ENCODE measurements at regions not wholly inside any gene's neighbourhood (a gene's known extent, or its start where the extent isn't known, plus 50 kb on each side); places are given as distances from the start of the nearest gene placed in this dataset.

- CTCF ChIA-PET, result interaction anchor here (0.6 kb wide), 1 partner anchor 12 kb away, joined by 4 read pairs; no protein-coding TSS in a partner anchor
- H3K27me3 ChIP-seq (ENCODE audit: insufficient read depth, low read depth), result no peaks in the 10 kb centered on the region
- H2AFZ ChIP-seq, result no peak overlapping the region
- no peaks in the 10 kb centered on the region for H3K9me2 ChIP-seq (ENCODE audit: insufficient read depth)
- no peaks in the 10 kb centered on the region for H4K20me1 ChIP-seq (ENCODE audit: insufficient read depth)
- H3F3A ChIP-seq (ENCODE audit: insufficient read depth, low read depth), result no peaks in the 10 kb centered on the region
- no peak overlapping the region for H3K4me2 ChIP-seq
- H3K27ac ChIP-seq, result no peak overlapping the region
- no peak overlapping the region for H3K4me3 ChIP-seq
- no peak for DNase-seq
- BruUV-seq (replicated peaks), result no TSS peak
- no peaks in the 10 kb centered on the region for H3K36me3 ChIP-seq (ENCODE audit: low read depth)
- intact Hi-C loops (cut with micrococcal nuclease; ENCODE audit: unreplicated experiment), result no loop called here
- peaks cover under 1% of the 10 kb centered on the region; the same call in 1 of the 2 replicates for H3K79me2 ChIP-seq (ENCODE audit: low read depth)
- TF ChIP-seq, protein P1, sequence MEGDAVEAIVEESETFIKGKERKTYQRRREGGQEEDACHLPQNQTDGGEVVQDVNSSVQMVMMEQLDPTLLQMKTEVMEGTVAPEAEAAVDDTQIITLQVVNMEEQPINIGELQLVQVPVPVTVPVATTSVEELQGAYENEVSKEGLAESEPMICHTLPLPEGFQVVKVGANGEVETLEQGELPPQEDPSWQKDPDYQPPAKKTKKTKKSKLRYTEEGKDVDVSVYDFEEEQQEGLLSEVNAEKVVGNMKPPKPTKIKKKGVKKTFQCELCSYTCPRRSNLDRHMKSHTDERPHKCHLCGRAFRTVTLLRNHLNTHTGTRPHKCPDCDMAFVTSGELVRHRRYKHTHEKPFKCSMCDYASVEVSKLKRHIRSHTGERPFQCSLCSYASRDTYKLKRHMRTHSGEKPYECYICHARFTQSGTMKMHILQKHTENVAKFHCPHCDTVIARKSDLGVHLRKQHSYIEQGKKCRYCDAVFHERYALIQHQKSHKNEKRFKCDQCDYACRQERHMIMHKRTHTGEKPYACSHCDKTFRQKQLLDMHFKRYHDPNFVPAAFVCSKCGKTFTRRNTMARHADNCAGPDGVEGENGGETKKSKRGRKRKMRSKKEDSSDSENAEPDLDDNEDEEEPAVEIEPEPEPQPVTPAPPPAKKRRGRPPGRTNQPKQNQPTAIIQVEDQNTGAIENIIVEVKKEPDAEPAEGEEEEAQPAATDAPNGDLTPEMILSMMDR (conservative IDR thresholded peaks at IDR 0.05), result no peak
- no peak for TF ChIP-seq EZH2 (IDR thresholded peaks at IDR 0.05; ENCODE audit: low read depth)
- H3K4me1 ChIP-seq (replicated peaks; ENCODE audit: insufficient read depth), result peaks cover 9% of the 10 kb centered on the region; the same call in 1 of the 2 replicates
- no peaks in the 10 kb centered on the region for H3K9me3 ChIP-seq (ENCODE audit: insufficient read depth, low read depth)
- POLR2A ChIA-PET (ENCODE audit: unreplicated experiment), result interaction anchor here (0.7 kb wide), 1 partner anchor 66 kb away, joined by 3 read pairs; no protein-coding TSS in a partner anchor
Observed at GRCh38 chr3:42028474-42028873, 62.7 kb upstream of the TRAK1 start.

GRCh38 chr3:42027571-42027970, 63.6 kb upstream of the TRAK1 start:
- DNase-seq, result no peak
- Histone ChIP-seq H3K4me3 (no peak overlapping the region), H3K79me2 (ENCODE audit: low read depth) (peaks cover 4% of the 10 kb centered on the region), H3K36me3 (ENCODE audit: low read depth) (no peaks in the 10 kb centered on the region), H3K9me3 (ENCODE audit: insufficient read depth, low read depth) (no peaks in the 10 kb centered on the region), H3K27ac (no peak overlapping the region), H3K9me2 (ENCODE audit: insufficient read depth) (no peaks in the 10 kb centered on the region), H2AFZ (no peak overlapping the region), H3K27me3 (ENCODE audit: insufficient read depth, low read depth) (no peaks in the 10 kb centered on the region), H3K4me1 (replicated peaks; ENCODE audit: insufficient read depth) (peaks cover 9% of the 10 kb centered on the region; the same call in 1 of the 2 replicates), H3K4me2 (no peak overlapping the region), H4K20me1 (ENCODE audit: insufficient read depth) (no peaks in the 10 kb centered on the region), H3F3A (ENCODE audit: insufficient read depth, low read depth) (no peaks in the 10 kb centered on the region)
- intact Hi-C loops (cut with micrococcal nuclease; ENCODE audit: unreplicated experiment), result no loop called here
- ChIA-PET POLR2A (ENCODE audit: unreplicated experiment) (no interaction called here), CTCF (no interaction called here)
- TF ChIP-seq, protein P1 (conservative IDR thresholded peaks at IDR 0.05), result no peak
- TF ChIP-seq EZH2 (IDR thresholded peaks at IDR 0.05; ENCODE audit: low read depth), result no peak
- no TSS peak for BruUV-seq (replicated peaks)

- H2AFZ ChIP-seq, result no peak overlapping the region
- no peak overlapping the region for H3K4me3 ChIP-seq
- CTCF ChIA-PET, result interaction anchor here (0.6 to 1.1 kb wide), 2 partner anchors 92 to 1126 kb away, joined by 3 read pairs; no protein-coding TSS in a partner anchor
- peak in 1 of 2 experiments; percentile 42 for DNase-seq
- peaks cover 8% of the 10 kb centered on the region for H3F3A ChIP-seq (ENCODE audit: insufficient read depth, low read depth)
- H3K4me1 ChIP-seq (replicated peaks; ENCODE audit: insufficient read depth), result peaks cover 27% of the 10 kb centered on the region
- H3K9me2 ChIP-seq (ENCODE audit: insufficient read depth), result no peaks in the 10 kb centered on the region
- POLR2A ChIA-PET (ENCODE audit: unreplicated experiment), result interaction anchor here (0.7 to 1.3 kb wide), 2 partner anchors 54 to 1886 kb away, joined by 3 to 4 read pairs; no protein-coding TSS in a partner anchor
- no peaks in the 10 kb centered on the region for H3K9me3 ChIP-seq (ENCODE audit: insufficient read depth, low read depth)
- no TSS peak for BruUV-seq (replicated peaks)
- intact Hi-C loops (cut with micrococcal nuclease; ENCODE audit: unreplicated experiment), result no loop called here
- no peaks in the 10 kb centered on the region for H4K20me1 ChIP-seq (ENCODE audit: insufficient read depth)
- no peaks in the 10 kb centered on the region for H3K27me3 ChIP-seq (ENCODE audit: insufficient read depth, low read depth)
- H3K79me2 ChIP-seq (ENCODE audit: low read depth), result peaks cover 17% of the 10 kb centered on the region
- H3K27ac ChIP-seq, result no peak overlapping the region
- TF ChIP-seq, protein P1 (conservative IDR thresholded peaks at IDR 0.05), result no peak
- TF ChIP-seq EZH2 (IDR thresholded peaks at IDR 0.05; ENCODE audit: low read depth), result no peak
- no peaks in the 10 kb centered on the region for H3K36me3 ChIP-seq (ENCODE audit: low read depth)
- H3K4me2 ChIP-seq, result peak overlapping the region; percentile 31
Observed at GRCh38 chr3:42025370-42026138, 63.7 kb upstream of the ULK4 start.

Measured in PC-9 (cell line).